ENCODE measurements at regions not wholly inside any gene's neighbourhood (a gene's known extent, or its start where the extent isn't known, plus 50 kb on each side); places are given as distances from the start of the nearest gene placed in this dataset.

DNA sequence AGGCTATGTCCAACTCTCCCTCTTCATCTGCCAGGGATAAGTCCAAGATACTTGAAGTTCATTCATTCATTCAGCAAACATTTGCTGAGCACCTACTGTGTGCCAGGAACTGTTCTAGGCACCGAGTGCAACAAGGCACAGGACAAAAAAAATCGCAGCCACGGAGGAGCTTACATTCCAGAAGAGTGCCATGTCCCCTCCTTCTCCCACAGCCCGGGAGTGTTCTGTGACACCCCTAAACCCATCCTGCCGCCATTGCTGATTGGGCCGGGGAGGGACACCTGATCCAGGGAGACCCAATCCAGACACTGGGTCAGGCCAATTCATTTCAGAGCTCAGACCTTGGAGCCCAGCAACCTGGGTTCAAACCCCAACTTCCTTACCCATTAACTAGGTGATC lies 58.1 kb upstream of the NEURL1B start:
- no peak for ATAC-seq
- no peak for TF ChIP-seq RARB (CRISPR knock-in tag; IDR thresholded peaks at IDR 0.05)
- TF ChIP-seq OSR1 (CRISPR knock-in tag; IDR thresholded peaks at IDR 0.05), result no peak
- no peak for TF ChIP-seq ARNTL (CRISPR knock-in tag; IDR thresholded peaks at IDR 0.05; ENCODE audit: borderline replicate concordance, low read depth)
- no peak for TF ChIP-seq ZNF70 (CRISPR knock-in tag; IDR thresholded peaks at IDR 0.05)
- TF ChIP-seq, protein P1, sequence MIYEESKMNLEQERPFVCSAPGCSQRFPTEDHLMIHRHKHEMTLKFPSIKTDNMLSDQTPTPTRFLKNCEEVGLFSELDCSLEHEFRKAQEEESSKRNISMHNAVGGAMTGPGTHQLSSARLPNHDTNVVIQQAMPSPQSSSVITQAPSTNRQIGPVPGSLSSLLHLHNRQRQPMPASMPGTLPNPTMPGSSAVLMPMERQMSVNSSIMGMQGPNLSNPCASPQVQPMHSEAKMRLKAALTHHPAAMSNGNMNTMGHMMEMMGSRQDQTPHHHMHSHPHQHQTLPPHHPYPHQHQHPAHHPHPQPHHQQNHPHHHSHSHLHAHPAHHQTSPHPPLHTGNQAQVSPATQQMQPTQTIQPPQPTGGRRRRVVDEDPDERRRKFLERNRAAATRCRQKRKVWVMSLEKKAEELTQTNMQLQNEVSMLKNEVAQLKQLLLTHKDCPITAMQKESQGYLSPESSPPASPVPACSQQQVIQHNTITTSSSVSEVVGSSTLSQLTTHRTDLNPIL (CRISPR knock-in tag; IDR thresholded peaks at IDR 0.05; ENCODE audit: low read depth), result no peak
- TF ChIP-seq, protein P2, sequence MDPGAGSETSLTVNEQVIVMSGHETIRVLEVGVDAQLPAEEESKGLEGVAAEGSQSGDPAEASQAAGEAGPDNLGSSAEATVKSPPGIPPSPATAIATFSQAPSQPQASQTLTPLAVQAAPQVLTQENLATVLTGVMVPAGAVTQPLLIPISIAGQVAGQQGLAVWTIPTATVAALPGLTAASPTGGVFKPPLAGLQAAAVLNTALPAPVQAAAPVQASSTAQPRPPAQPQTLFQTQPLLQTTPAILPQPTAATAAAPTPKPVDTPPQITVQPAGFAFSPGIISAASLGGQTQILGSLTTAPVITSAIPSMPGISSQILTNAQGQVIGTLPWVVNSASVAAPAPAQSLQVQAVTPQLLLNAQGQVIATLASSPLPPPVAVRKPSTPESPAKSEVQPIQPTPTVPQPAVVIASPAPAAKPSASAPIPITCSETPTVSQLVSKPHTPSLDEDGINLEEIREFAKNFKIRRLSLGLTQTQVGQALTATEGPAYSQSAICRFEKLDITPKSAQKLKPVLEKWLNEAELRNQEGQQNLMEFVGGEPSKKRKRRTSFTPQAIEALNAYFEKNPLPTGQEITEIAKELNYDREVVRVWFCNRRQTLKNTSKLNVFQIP (CRISPR knock-in tag; IDR thresholded peaks at IDR 0.05; ENCODE audit: borderline replicate concordance, low read depth), result no peak
- TF ChIP-seq ZFP30 (CRISPR knock-in tag; IDR thresholded peaks at IDR 0.05), result no peak
- no peak for TF ChIP-seq TCF4 (CRISPR knock-in tag; IDR thresholded peaks at IDR 0.05; ENCODE audit: borderline replicate concordance)
- TF ChIP-seq ISL1 (CRISPR knock-in tag; IDR thresholded peaks at IDR 0.05), result no peak
- no peak for TF ChIP-seq ZNF565 (CRISPR knock-in tag; conservative IDR thresholded peaks at IDR 0.05; ENCODE audit: low read depth)
- no peak for TF ChIP-seq ZNF8 (CRISPR knock-in tag; IDR thresholded peaks at IDR 0.05)
- TF ChIP-seq BACH2 (CRISPR knock-in tag; IDR thresholded peaks at IDR 0.05; ENCODE audit: borderline replicate concordance), result no peak
- TF ChIP-seq, protein P3, sequence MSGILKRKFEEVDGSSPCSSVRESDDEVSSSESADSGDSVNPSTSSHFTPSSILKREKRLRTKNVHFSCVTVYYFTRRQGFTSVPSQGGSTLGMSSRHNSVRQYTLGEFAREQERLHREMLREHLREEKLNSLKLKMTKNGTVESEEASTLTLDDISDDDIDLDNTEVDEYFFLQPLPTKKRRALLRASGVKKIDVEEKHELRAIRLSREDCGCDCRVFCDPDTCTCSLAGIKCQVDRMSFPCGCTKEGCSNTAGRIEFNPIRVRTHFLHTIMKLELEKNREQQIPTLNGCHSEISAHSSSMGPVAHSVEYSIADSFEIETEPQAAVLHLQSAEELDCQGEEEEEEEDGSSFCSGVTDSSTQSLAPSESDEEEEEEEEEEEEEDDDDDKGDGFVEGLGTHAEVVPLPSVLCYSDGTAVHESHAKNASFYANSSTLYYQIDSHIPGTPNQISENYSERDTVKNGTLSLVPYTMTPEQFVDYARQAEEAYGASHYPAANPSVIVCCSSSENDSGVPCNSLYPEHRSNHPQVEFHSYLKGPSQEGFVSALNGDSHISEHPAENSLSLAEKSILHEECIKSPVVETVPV (CRISPR knock-in tag; IDR thresholded peaks at IDR 0.05), result no peak
- no peak for TF ChIP-seq SNAI2 (CRISPR knock-in tag; IDR thresholded peaks at IDR 0.05)
- TF ChIP-seq PPARA (CRISPR knock-in tag; IDR thresholded peaks at IDR 0.05; ENCODE audit: borderline replicate concordance), result no peak

DNA sequence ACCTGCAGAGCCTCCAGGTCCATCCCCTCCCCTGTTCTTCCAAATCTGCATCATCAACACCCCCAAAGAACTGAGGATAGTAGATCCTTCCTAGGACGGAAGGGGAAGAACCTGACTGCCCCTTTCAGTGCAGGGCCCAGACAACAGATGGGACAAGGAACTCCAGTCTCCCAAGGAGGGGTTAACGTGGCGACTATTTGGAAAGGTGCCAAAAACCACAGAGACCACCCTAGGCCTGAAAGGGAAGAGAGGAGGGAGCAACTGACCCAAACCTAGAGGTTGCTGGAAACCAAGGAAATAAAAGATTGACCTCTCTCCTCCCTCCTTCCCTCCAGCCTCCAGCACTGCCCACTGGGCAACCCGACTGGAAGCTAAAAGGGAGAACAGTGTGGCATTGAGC lies 59.7 kb upstream of the NEURL1B start:
- ATAC-seq, result no peak
- no peak for TF ChIP-seq ZNF70 (CRISPR knock-in tag; IDR thresholded peaks at IDR 0.05)
- TF ChIP-seq ZFP3 (CRISPR knock-in tag; IDR thresholded peaks at IDR 0.05), result no peak
- no peak for TF ChIP-seq ZNF565 (CRISPR knock-in tag; conservative IDR thresholded peaks at IDR 0.05; ENCODE audit: low read depth)
- TF ChIP-seq, protein P4, sequence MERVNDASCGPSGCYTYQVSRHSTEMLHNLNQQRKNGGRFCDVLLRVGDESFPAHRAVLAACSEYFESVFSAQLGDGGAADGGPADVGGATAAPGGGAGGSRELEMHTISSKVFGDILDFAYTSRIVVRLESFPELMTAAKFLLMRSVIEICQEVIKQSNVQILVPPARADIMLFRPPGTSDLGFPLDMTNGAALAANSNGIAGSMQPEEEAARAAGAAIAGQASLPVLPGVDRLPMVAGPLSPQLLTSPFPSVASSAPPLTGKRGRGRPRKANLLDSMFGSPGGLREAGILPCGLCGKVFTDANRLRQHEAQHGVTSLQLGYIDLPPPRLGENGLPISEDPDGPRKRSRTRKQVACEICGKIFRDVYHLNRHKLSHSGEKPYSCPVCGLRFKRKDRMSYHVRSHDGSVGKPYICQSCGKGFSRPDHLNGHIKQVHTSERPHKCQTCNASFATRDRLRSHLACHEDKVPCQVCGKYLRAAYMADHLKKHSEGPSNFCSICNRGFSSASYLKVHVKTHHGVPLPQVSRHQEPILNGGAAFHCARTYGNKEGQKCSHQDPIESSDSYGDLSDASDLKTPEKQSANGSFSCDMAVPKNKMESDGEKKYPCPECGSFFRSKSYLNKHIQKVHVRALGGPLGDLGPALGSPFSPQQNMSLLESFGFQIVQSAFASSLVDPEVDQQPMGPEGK (CRISPR knock-in tag; IDR thresholded peaks at IDR 0.05; ENCODE audit: borderline replicate concordance), result no peak
- TF ChIP-seq TCF4 (CRISPR knock-in tag; IDR thresholded peaks at IDR 0.05; ENCODE audit: borderline replicate concordance), result no peak
- TF ChIP-seq ESRRG (CRISPR knock-in tag; IDR thresholded peaks at IDR 0.05), result no peak
- TF ChIP-seq ZC3H10 (CRISPR knock-in tag; IDR thresholded peaks at IDR 0.05), result no peak

DNA sequence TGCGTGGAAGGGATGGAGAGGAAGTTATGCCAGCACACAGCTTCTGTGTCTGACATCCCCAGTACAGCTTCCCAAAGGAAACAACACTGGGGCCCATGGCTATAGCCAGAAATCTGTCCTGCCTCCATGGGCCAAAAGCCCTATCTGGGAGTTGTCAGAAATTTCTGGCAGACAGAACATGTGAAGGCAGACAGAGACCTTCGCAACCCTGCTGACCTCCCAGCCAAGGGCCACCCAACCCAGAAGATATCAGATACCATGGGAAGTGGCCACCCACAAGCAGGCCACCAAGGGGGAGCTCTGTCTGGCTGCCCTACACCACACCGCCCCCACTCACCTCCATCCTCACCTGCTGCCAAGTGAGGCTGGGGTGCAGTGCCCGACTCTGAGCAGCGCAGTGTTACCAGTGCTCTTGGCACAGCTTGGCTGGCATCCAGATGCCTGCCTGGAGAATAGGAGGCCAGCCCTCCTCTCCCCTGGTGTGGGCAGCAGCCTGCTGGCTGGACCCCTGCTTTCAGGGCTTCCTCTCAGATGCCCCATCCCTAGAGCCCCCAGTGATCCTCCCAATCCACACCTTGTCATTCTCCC lies 61.6 kb upstream of the NEURL1B start:
- no peak for TF ChIP-seq ZNF70 (CRISPR knock-in tag; IDR thresholded peaks at IDR 0.05)
- no peak for TF ChIP-seq OSR1 (CRISPR knock-in tag; IDR thresholded peaks at IDR 0.05)
- TF ChIP-seq RARB (CRISPR knock-in tag; IDR thresholded peaks at IDR 0.05), result no peak
- TF ChIP-seq ZFP3 (CRISPR knock-in tag; IDR thresholded peaks at IDR 0.05), result no peak
- TF ChIP-seq, protein P3 (CRISPR knock-in tag; IDR thresholded peaks at IDR 0.05), result no peak
- TF ChIP-seq CSDC2 (CRISPR knock-in tag; IDR thresholded peaks at IDR 0.05), result no peak
- TF ChIP-seq, protein P2 (CRISPR knock-in tag; IDR thresholded peaks at IDR 0.05; ENCODE audit: borderline replicate concordance, low read depth), result no peak
- no peak for TF ChIP-seq ZNF8 (CRISPR knock-in tag; IDR thresholded peaks at IDR 0.05)
- no peak for TF ChIP-seq BACH2 (CRISPR knock-in tag; IDR thresholded peaks at IDR 0.05; ENCODE audit: borderline replicate concordance)
- TF ChIP-seq ISL1 (CRISPR knock-in tag; IDR thresholded peaks at IDR 0.05), result no peak
- TF ChIP-seq ESRRG (CRISPR knock-in tag; IDR thresholded peaks at IDR 0.05), result no peak
- TF ChIP-seq, protein P4 (CRISPR knock-in tag; IDR thresholded peaks at IDR 0.05; ENCODE audit: borderline replicate concordance), result no peak
- no peak for TF ChIP-seq ZFP30 (CRISPR knock-in tag; IDR thresholded peaks at IDR 0.05)
- TF ChIP-seq ZNF565 (CRISPR knock-in tag; conservative IDR thresholded peaks at IDR 0.05; ENCODE audit: low read depth), result no peak
- no peak for TF ChIP-seq ARNTL (CRISPR knock-in tag; IDR thresholded peaks at IDR 0.05; ENCODE audit: borderline replicate concordance, low read depth)
- ATAC-seq, result no peak

All from SK-N-SH treated with all-trans-retinoic acid at 6 μM for 48 hours (cell line).